Gastrocnemius medialis (tissue), 4 donors: ENCODE measurements at regions not wholly inside any gene's neighbourhood (a gene's known extent, or its start where the extent isn't known, plus 50 kb on each side); places are given as distances from the start of the nearest gene placed in this dataset.

Source experiments
- CTCF ChIP-seq, 5 experiments: fragments of 450-650 bp in 3 of 5; fragments of 200-600 bp in 2 of 5; sonication (generic) in 2 of 5; IDR thresholded peaks in 4 of 5; conservative IDR thresholded peaks in 1 of 5; 1 replicate in 4 of 5; 2 replicates in 1 of 5; pipeline ENCODE4 v1.5.1; 2016 to 2019; ENCODE audit warnings: antibody characterized with exemption in 5 of 5, mild to moderate bottlenecking in 3 of 5, moderate library complexity in 3 of 5
- POLR2A ChIP-seq, 2 donors: fragments of 450-650 bp; IDR thresholded peaks; one replicate each; pipeline ENCODE4 v1.6.1; 2017; ENCODE audit warnings: antibody characterized with exemption in 2 of 2, mild to moderate bottlenecking in 2 of 2, moderate library complexity in 2 of 2

GRCh38 chr4:38455092-38455862 is 208.7 kb upstream of the KLF3 start:
- TF ChIP-seq CTCF (IDR thresholded peaks at IDR 0.05 in 4 of 5, conservative IDR thresholded peaks at IDR 0.05 in 1 of 5) (no peak), POLR2A (IDR thresholded peaks at IDR 0.05) (no peak)
